T-helper 22 cell (primary cell): ENCODE measurements at regions not wholly inside any gene's neighbourhood (a gene's known extent, or its start where the extent isn't known, plus 50 kb on each side); places are given as distances from the start of the nearest gene placed in this dataset.
"Not testable (repeated sequence)": the region's sequence is repeated elsewhere in the genome, so short reads cannot be mapped to it uniquely, and the experiment has no call there.

ENCODE experiments used
- DNase-seq: peaks from one replicate; pipeline ENCODE4 v3.0.0-alpha.2; 2020; ENCODE audit warnings: low read depth

DNA sequence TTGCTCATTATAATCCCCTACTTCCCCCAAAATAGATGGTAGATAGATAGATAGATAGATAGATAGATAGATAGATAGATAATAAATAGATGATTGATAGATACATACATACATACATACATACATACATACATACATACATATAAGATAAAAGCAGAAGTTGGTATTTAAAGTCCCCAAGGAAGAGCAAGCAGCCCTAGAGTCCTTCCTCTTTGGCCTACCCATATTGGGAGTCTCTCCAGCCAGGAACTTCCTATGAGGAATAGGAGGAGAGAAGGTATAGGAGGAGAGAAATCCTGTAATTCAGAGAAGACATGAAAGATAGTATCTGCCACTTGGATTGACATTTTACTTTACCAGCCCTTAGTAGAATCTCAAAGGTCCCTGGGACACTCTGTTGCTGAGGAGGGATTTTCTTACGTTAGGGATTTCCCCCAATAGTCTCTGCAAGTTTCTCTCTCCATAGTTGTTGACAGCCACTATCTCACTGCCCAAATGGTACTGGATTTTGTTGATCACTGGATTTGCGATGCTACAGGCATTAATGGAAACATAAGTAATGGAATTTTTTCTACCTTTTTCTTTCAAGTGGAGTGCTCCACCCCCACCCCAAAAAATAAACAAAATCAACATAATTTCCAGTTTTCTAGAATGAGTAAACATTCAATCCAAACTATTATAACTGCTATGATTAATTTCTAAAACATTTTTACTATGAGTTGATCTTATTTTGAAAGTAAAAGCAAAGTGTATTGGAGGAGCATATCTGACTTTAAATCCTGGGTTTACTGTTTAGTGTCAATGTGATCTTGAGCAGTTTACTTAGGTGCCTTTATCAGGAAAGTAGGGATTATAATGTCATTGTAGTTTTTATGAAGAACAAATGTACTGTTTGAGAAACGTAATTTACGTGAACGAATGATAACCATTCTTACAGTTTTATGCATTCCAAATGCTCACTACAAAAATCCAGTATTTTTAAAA is 93.2 kb upstream of the TNFSF4 start:
- DNase-seq = no peak

DNA sequence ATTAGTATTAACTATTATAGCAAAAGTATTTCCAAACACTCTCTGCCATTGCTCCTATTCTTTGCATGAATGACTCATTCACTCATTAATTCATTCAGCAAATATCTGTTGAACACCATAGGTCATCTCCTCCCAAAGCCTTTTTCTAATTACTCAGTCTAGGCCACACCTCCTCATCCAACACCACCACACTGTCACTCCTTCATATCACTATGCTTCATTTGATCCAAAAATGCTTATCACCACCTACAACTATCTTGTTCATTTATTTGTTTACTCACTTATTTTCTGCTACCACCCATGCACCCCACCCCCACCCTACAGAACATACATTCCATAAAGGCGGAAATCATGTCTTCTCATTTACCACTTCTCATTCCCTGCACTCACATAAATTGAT is 94.4 kb upstream of the TNFSF4 start:
- no peak for DNase-seq

DNA sequence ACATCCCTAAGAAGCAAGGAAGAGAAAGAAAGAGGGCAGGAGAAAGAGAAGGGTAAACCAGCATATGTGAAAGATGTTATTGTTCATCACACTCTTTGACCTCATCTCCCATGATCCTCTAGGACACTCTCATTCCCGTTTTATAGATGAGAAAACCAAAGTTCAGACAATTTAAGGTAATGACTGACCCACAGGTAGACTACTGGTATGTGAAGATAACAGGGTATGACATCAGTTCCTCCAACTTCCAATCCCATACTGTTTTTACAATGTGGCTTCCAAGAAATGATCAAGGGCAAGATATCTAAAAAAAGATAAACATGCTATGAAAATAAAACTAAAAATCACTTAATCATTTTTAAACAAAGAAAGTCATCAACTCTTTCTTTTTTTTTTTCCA is 95.2 kb upstream of the TNFSF4 start:
- DNase-seq = no peak

DNA sequence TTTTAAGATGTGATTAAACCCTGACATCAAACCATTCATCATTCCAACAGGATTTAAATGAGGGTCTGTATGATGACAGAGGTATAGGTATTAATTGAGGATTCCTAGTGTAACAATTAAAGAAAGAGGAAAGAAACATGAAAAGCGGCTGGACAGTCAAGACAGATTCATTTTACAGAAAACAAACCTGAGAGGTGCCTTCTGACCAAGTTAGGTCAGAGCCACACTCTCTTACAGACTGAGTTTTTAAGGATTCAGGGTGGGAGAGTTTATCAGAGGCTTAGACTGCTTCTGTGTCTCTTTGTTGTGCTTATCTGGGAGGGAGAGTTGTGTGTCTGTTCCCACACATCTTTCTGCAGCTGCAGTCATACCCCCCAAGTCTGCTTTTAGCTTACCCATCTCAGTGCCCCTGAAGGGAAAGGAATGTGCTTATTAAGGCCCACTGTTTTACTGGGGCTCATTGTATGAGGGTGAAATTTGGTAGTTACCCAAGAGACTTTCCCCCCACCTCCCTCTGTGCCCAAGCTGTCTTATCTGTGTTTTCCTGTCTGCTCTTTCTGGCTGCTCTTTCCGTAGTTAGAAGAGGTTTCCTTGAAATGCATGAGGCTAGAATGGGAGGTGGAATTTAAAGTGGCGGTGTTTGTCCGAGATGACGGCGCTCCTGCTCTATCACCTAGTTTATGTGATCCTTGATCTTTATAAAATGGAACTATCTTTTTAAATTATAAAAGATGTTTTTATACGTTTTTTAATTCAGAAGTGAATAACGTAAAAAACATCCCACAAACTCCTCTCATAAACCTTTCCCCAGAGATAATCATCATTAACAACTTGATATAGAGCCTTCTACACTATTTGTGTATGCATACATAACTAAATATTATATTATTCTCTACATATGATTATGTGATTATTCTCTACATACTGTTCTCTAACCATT is 96.0 kb upstream of the TNFSF4 start:
- no peak for DNase-seq

DNA sequence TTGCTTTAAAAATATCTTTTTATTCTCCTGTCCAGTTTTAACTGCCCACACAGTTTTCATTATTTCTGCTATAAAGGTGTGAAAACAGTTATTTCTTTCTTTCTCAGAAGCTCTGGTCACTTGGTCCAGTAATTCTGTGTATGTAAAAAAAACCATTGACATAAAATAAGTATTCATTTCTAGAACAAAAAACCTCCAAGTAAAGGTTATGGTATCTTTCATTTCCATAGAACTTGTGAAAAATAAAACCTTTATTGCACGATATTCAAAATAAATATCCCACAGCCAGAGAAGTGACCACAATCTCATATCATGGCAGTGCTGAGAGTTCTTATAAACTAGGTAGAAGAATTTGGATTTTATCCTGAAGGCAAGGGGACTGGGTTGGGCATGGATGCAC is 96.9 kb upstream of the TNFSF4 start:
- no peak for DNase-seq

GRCh38 chr1:173304529-173305227 is 97.5 kb upstream of the TNFSF4 start:
- no peak for DNase-seq

GRCh38 chr1:173307845-173308244 is 100.7 kb upstream of the TNFSF4 start:
- DNase-seq = no peak

GRCh38 chr1:173314656-173315055 is 107.5 kb upstream of the TNFSF4 start:
- DNase-seq = no peak

DNA sequence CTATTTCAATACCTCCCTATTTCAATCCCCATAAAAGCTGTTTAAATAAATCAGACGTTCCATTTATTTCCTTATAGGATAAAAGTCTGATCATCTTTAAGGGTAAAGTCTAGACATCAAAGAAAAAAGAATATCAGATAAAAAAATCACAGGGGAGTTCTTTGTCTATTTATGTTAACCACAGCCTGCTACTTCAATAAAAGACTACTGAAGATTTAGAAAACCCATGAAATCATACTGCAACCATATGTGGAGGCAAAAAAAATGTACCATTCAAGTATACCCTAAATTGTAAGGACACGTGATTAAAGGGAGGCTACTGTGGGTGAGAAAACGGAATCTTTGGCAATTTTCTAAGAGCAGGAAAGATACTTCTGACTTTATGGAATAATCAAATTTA is 108.2 kb upstream of the TNFSF4 start:
- DNase-seq = no peak

GRCh38 chr1:173318788-173319187 is 111.7 kb upstream of the TNFSF4 start:
- DNase-seq = no peak

GRCh38 chr1:173324352-173324751 is 117.2 kb upstream of the TNFSF4 start:
- not testable (repeated sequence) for DNase-seq

GRCh38 chr1:173327987-173328386 is 120.9 kb upstream of the TNFSF4 start:
- not testable (repeated sequence) for DNase-seq

- DNase-seq = no peak
These were observed 121.8 kb upstream of the TNFSF4 start for GRCh38 chr1:173328961-173329360.

- DNase-seq = no peak
These were observed 122.6 kb upstream of the TNFSF4 start for GRCh38 chr1:173329726-173330125.

DNA sequence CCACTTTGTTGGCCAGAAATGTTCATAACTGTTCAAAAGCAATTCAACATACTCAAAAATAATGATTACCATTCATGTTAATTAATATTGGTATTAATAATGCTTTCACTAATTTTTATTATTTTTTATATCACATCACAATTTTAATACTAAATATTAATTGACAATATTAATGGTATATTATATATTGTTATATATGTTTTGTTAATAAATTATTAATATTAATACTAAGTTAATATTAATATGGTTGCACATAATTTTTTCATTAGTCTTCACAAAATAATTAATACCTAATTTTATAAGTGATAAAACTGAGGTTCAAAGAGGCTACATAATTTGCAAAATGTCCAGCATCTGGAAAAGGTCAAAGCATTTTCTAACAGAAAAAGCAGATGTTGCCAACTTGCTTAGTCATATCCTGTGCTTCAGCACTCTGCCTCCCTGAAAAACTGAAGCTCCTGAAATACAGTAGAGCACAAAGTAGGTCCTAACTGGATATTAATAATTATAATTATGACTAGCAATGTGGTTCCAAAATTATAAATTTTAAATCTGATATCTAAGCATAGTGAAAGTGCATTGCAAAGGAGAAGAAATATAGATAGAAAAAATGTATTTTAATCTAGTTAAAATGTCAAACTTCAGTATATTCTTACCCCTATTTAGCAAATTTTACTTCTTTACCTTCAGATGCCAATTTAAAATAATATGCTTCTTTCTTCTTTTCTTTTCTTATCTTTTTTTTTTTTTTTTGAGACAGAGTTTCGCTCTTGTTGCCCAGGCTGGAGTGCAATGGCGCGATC is 123.2 kb upstream of the TNFSF4 start:
- no peak for DNase-seq

DNA sequence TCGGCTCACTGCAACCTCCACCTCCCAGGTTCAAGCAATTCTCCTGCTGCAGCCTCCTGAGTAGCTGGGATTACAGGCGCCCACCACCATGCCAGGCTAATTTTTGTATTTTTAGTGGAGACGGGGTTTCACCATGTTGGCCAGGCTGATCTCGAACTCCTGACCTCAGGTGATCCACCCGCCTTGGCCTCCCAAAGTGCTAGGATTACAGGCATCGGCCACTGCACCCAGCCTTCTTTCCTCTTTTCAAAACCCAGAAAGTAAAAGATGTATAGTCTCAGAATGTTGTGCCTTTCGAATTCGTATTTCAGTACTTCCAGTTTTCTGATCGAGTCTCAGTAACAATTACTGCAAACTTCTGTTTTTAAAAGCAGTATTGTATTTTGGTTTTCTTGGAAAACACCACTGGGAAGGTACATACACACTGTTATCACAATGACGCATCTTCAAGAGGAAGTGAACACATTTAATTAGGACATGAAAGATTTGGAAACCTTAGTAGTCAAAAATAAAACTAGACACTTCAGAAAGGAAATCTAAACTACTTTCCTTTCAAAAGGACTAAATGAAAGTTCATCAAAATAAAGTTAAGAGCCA is 123.9 kb upstream of the TNFSF4 start:
- DNase-seq = not testable (repeated sequence)

GRCh38 chr1:173332026-173332425 is 124.9 kb upstream of the TNFSF4 start:
- DNase-seq = no peak

DNA sequence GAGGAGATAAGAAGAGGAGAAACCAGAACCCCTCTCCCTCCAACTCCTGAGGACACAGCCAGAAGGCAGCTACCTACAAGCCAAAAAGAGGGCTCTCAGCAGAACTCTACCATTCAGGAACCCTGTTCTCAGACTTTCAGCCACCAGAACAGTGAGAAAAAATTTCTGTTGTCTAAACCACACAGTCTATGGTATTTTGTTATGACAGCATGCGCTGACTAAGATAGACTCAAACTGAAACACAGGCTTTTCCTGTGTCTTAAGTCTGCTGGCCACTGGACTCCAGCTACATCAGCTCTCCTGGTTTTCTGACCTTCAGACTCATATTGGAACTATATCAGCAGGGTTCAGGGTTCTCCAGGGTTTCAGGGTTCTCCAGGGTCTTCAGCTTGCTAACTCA is 126.5 kb upstream of the TNFSF4 start:
- no peak for DNase-seq

- DNase-seq = no peak
These were observed 130.0 kb upstream of the TNFSF4 start for GRCh38 chr1:173337126-173337525.

- no peak for DNase-seq
These were observed 134.2 kb upstream of the TNFSF4 start for GRCh38 chr1:173341307-173341706.

DNA sequence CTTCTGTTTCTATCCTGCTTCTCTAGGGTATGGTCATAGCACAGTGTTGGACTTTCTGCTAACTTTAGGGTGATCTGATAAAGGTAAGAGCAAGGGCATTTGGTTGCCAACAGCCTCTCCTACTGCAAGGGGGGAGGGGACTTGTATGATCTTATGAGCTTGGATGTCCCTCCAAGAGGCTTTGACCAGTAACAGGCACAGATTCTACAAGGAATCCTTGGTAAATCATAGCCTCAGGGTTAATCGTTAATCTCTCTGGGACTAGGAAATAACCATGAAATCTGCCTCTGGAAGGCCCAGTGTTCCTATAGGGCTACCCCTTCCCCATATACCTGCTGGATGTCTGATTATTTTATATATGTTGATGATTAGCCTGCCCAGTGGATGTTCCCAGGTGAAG is 134.8 kb upstream of the TNFSF4 start:
- DNase-seq = no peak
